Frontal cortex (tissue), 3 donors: ENCODE measurements at regions not wholly inside any gene's neighbourhood (a gene's known extent, or its start where the extent isn't known, plus 50 kb on each side); places are given as distances from the start of the nearest gene placed in this dataset.
"Not testable (repeated sequence)": the region's sequence is repeated elsewhere in the genome, so short reads cannot be mapped to it uniquely, and the experiment has no call there.

Experiments
- DNase-seq, 2 donors: peaks; one replicate each; pipeline ENCODE4 v3.0.0; 2012; ENCODE audit warnings: low spot score in 2 of 2
- FAIRE-seq: peaks from 2 replicates; lab custom pipeline; 2012; peaks lifted over from hg19 to GRCh38; lab: Jason Lieb, UNC
- donor health status: control.
- donor health status: control.
- donor health status: control.

DNA sequence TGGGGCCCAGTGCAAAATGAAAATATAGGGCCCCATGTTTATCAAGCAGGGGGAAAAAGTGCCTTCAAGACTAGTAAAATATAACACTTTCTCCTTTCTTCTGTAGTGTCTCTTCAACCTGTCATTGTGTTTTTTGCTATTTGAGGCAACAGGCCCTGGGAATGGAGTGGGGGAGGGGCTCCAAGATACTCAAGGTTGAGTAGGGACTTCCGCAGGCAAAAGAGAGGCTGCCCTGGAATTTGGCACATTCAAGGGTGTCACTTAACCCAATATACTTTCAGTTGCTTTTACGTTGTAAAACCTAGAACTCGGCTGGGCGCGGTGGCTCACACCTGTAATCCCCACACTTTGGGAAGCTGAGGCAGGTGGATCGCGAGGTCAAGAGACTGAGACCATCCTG, 154.9 kb downstream of the ALDH8A1 start:
- DNase-seq, result no peak
- no peak for FAIRE-seq

DNA sequence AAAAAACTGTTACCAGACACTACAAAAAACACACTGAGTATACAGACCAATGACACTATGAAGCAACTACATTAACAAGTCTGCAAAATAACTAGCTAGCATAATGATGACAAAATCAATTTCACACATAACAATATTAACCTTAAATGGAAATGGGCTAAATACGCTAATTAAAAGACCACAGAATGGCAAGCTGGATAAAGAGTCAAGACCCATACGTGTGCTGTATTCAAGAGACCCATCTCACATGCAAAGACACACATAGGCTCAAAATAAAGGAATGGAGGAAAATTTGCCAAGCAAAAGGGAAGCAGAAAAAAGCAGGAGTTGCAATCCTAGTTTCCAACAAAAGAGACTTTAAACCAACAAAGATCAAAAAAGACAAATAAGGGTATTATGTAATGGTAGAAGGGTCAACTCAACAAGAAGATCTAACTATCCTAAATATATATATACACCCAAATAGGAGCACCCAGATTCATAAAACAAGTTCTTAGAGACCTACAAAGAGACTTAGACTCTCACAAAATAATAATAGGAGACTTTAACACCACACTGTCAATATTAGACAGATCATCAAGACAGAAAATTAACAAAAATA, 158.6 kb downstream of the ALDH8A1 start:
- not testable (repeated sequence) for FAIRE-seq, DNase-seq

DNA sequence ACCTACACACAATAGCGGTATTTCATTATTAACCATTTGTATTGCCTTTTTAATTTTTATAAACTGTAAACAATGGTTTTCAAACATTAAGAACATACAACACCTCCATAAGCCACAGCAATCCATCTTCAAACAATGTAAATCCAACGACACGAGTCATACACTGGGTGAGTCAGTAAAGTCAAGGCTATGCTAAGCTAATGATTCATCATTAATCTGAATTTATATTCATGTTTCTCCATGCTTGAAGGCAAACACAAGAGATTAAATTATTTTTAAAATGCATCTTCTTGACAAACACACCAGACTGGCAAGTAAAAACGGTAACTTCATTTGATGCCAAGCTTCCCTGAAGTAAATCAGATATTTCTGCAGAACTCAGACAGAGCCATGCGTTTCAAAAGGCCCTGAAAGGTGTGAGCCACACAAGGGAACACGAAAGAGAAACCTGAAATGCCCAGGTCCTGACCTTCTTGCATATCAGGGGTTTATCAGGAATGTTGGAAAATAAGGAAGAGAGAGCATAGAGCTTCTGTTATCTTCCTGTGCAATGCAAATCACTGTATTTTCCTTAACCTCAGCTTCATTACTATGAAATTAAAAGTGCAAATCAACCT, 162.5 kb downstream of the ALDH8A1 start:
- DNase-seq, result no peak
- no peak for FAIRE-seq

DNA sequence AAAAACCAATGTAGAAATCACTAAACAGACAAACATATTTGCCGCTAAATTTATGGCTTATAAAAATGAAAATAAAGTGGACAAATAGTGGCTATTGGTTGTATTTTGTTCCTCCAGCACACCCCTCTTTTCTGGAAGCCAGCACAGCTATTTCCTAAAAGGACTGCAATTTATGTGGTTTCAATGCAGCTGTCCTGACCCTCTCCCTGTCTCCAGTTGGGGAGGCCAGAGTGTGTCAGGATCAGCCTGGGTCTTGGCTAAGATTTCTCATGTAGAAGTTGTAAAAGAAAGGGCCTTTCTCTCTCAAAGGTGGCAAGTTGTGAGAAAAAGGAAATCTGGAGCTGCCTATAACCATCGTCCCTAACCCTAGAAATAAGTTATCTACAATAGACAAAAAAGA, 165.6 kb downstream of the ALDH8A1 start:
- no peak for DNase-seq
- no peak for FAIRE-seq

DNA sequence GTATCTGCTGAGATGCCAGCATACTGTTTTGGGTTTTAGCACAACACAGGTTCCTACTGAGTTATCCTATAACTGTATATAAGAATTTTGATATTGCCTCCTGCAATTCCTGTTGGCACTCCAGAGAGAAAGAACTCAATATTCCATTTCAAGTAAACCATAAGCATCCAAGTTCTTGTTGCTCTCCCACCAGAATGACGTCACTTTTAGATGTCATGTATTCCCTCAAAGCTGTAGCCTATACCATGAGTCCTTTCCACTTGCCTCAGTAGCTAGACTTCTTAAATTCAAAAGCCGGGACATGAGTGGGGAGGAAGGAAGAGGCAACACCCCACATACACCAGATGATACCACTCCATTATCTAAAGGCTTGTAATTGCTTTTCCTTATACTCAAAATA, 171.5 kb downstream of the ALDH8A1 start:
- FAIRE-seq, result no peak
- DNase-seq, result no peak

DNA sequence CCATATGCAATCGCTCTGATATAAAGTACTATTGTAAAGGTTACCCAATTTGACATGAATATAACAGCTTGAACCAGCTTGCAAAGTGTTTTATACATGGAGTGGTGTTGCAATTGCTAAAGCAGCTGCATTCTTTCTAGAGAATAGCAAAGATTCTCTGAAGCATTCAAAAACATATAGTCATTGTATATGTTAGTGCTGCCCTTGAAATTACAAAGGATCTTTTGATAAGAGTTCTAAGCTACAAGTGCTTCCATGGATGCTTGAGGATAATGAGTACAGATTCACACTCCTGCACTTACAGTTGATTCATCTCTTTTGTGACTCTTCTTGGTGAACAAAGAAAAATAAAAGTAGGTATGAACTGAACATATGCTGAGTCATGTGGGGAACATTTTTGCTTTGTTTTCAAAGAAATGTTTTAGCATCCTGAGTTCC, 175.7 kb downstream of the ALDH8A1 start:
- DNase-seq (no peak), FAIRE-seq (no peak)

DNA sequence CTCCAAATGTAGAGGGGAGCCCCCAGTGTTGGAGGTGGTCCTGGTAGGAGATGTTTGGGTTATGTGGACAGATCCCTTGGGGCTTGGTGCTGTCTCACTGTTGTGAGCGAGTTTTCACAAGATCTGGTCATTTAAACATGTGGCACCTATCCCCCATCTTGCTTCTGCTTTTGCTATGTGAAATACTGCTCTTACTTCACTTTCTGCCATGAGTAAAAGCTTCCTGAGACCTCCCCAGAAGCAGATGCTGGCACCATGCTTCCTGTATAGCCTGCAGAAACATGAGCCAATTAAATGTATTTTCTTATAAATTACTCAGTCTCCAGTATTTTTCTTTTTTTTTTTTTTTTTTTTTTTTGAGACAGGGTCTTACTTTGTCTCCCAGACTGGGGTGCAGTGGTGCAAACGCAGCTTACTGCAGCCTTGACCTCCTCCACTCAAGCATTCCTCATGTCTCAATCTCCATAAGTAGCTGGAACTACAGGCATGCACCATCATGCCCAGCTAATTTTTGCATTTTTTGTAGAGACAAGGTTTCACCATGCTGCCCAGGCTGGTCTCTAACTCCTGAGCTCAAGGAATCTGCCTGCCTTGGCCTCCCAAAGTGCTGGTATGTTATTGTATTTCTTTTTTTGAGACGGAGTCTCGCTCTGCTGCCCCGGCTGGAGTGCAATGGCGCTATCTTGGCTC, 177.1 kb downstream of the ALDH8A1 start:
- no peak for FAIRE-seq
- DNase-seq, result no peak

DNA sequence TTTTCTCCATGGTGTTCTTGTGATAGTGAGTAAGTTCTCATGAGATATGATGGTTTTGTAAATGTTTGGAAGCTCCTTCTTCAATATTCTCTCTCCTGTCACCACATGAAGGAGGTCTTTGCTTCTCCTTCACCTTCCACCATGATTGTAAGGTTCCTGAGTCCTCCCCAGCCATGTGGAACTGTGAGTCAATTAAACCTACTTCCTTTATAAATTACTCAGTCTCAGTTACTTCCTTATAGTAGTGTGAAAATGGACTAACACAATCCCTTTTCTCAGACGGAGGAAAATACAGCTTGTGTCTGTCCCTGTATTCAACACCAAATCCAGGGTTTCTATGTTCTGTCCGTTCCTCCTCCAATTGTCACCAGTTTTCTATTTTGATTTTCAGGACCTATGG, 181.0 kb downstream of the ALDH8A1 start:
- FAIRE-seq (no peak), DNase-seq (no peak)

DNA sequence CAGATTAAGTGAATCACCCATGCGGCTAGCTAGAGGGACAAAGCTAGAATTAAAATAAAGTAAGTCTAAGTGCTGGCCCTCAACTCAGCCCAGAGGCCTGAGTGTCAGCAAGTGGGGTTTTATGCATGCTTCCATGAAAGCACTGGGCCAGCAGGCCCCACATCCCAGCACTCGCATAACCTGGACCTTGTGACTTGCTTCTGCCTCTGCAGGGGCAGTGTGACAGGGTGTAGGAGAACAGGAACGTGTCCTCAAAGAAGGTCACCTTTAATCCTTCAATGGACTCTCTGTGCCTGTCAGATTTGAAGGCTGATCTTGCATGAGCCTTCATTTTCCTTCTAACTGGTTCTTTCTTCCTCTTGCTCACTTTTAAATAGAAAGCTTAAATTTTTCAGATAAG, 183.4 kb downstream of the ALDH8A1 start:
- DNase-seq (no peak), FAIRE-seq (no peak)

DNA sequence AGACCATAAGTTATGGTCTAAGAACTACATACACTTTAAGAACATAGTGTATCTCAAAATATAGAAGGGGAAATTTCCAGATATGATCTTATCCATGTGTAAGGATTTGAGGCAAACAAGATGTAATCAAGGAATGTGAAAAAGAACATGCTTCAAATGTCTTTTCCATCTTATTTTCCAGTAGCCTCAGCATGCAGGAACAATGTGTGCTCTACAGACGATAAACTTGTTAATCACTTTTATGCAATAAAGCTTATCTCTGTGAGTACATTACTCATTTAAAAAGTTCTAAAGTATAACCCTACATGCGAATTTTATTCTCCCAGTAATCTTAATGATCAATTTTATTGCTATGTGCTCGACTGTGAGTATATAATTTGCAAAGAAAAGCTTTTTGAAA, 185.2 kb downstream of the ALDH8A1 start:
- FAIRE-seq, result no peak
- DNase-seq, result no peak

DNA sequence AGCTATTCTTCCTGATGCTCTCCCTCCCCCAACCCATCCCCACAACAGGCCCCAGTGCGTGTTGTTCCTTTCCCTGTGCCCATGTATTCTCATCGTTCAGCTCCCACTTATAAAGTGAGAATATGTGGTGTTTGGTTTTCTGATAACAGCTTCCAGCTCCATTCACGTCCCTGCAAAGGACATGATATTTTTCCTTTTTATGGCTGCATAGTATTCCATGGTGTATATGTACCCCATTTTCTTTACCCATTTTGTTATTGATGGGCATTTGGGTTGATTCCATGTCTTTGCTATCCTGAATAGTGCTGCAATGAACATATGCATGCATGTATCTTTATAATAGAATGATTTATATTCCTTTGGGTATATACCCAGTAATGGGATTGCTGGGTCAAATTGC, 186.3 kb downstream of the ALDH8A1 start:
- DNase-seq, FAIRE-seq: not testable (repeated sequence)

DNA sequence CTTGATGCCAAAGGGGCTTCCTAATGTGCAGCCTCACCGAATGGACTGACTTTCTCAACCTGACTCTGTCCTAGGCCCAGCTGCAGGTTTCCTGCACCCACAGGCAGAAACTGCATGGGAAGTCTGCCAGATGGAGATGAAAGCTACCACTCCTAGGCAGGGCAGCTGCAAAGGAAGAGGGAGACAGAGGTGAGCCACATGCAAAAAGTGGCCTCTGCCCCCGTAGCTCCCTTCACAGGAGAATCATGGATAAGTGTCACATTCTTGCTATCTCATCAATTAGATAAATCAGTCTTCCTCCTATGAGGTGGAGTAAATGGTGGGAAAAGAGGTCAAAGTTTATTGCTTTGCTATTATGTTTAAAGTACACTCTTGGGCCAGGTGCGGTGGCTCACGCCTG, 191.3 kb downstream of the ALDH8A1 start:
- DNase-seq, result no peak
- FAIRE-seq, result no peak

DNA sequence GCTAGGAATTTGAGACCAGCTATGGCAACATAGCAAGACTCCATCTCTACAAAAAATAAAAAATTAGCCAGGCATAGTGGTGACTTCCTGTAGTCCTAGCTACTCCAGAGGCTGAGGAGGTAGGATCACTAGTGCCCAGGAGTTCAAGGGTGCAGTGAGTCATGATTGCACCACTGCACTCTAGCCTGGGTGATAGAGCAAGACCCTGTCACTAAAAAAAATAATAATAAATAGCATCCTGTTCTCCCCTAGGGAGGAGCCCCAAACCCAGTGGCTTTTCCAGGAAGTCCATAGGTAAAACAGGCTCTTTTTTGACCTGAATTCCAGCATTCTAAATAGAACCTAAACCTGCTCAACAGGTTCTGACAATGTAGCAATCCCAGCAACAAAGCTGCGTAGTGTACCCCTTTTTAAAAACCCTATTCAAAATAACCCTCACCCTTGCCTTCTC, 192.0 kb downstream of the ALDH8A1 start:
- FAIRE-seq (no peak), DNase-seq (no peak)

DNA sequence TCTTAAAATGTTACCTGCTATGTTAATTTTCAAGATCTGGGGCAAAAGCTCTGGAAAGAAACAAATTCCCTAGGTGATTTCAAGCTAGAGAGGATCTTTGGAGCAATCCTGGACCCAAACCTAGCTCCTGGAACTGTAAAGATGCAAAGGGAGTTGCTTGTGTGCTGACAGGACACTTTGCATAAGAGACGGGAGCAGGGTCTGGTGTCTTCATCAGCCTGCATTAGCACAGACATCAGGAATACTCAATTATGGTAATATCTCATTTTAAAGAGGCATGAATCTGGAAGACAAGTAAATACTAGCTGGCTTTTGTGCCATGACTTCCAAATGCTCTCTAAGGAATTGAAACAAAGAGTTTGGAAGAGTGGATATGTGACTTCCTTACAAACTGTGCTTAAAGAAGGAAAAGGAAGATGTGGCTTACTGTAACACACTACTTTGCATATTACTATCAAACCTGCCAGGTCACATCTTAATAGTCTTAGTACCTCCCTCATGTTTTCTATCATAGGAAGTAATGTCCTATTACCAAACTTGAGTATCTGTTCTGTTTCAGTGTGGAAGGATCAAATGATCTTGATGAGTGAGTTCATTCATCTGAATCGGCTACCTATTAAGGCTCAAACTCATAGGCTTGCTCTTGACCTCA, 193.4 kb downstream of the ALDH8A1 start:
- DNase-seq, result no peak
- no peak for FAIRE-seq

DNA sequence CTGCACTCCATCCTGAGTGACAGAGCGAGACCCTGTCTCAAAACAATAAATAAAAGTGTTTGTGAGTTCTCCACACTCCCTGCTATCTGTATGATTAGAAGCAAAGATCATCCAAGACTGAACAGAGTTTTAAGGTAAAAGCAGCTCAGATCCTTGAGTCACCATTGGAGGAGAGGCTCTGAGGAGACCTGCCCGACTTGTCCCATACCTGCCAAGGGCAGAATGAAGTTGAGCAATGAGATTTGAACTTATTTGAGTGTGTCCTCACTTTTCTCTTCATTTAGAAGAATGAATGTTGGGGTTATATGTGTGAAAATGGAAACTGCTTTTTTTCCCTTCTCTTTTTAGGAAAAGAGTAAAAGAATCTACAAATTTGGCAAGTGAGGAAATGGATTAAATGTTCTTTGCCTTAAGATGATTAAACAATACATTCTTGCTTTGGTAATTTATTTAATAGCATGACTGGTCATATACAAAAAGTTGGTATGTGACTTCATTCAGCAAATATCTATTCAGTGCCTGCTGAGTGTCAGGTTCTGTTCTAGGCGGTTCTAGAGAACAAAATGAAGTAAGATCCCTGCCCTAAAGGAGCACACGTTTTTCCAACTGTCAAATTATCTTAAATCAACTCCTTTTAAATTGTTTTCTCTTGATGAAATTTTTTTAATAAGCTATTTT, 195.7 kb downstream of the ALDH8A1 start:
- DNase-seq (no peak), FAIRE-seq (no peak)

DNA sequence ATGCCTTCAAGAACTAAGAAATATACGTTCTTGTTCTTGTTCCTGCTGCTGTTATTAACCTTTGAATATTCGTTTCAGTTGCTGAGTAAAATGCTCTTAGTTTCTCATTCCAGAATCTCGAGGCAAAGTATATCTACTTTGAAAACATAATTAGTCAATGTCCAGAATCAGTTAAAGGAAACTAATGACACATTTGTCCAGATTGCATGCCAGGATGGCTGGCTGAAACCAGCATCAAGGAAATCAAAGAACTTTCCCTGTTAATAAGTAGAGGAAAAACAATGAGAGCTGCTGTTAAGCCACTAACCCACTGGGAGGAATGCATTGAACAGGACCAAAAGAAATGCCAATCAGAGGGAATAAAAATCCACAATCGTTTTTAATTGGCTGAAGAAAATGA, 196.9 kb downstream of the ALDH8A1 start:
- DNase-seq (no peak), FAIRE-seq (no peak)

DNA sequence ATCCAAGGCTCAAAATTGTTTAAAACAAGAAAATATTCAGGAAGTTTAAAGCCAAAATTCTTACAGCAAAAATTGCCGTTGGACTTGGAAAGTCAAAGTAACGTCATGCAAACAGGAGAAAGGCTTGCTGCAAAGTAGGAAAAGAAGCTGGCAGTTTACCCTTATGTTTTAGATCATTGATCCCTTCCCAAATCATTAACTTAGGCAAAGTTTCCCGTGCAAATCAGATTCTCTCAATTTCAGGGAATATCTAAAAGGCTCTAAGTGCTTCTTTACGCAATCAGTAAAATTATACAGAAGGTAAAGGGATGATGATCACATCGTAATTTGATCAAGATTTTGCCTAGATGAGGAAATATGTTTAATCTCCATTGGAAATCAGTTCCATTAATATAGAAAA, 197.5 kb downstream of the ALDH8A1 start:
- DNase-seq, result no peak
- no peak for FAIRE-seq

DNA sequence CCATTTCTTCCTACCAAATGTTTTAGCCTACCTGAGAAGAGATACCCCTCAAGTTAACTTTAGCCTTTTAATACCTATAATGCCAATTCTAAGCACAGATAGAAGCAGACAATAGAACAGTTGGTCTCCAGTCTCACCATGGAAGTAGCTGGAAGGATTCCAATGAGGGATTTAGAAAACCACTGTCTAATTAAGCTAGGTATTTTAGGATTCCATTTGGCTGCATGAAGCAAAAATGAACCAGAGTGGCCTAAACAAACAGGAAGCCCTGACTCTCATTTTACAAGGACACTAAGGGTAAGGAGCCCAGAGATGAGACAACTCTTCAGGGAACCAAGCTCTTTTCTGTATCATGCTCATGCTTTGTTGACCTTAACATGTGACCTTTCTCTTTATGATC, 199.2 kb downstream of the ALDH8A1 start:
- DNase-seq (no peak), FAIRE-seq (no peak)

DNA sequence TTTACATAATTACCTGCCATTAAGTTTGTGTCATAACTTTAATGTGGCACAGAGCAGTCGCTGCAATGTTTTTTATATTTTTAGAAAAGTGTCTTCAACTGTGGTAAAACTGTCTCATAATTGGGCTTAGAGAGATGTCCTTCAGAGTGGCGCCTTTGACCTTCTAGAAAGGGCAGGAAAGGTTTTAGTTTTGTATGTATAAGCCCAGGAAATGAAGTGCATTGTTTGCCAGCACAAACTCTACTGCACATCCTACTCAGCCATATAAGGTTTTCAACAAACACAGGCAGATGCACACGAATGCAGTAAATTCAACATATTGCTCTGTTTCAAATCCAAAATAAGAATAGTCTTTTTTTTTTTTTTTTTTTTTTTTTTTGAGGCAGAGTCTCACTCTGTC, 201.4 kb downstream of the ALDH8A1 start:
- DNase-seq (no peak), FAIRE-seq (no peak)

DNA sequence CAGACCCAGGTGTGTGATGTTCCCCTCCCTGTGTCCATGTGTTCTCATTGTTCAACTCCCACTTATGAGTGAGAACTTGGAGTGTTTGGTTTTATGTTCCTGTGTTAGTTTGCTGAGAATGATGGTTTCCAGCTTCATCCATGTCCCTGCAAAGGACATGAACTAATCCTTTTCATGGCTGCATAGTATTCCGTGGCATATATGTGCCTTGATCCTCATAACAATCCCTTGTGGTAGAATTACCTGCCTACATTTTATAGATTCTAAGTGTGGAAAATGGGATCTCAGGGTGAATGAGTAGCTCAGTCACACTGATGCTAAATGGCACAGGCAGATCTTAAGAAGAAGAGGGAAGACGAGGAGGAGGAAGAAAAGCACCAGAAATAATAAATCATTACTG, 202.7 kb downstream of the ALDH8A1 start:
- FAIRE-seq, DNase-seq: not testable (repeated sequence)
